ENCODE measurements at regions not wholly inside any gene's neighbourhood (a gene's known extent, or its start where the extent isn't known, plus 50 kb on each side); places are given as distances from the start of the nearest gene placed in this dataset.

DNA sequence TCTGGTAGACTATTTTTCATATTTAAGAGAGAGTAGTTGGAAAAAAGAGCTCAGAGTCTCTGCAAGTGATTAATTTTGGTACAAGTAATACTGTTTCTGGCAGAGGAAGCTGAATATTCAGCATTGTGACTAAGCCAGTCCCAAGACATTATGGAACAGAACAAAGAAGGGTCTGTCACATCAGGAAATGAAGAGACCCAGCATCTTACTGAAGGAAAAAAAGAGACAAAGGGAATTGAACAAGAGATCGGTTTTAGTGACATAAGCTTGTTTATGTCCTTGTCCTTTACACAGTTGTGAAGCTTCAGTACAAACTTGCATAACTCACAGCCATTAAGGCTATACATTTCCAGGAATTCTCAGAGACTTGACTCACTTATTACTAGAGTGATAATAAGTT lies 568.5 kb upstream of the SLC8A1 start:
- TF ChIP-seq CTCF (IDR thresholded peaks at IDR 0.05; ENCODE audit: insufficient read depth, missing control alignments) = no peak
- FAIRE-seq (no peak), DNase-seq (ENCODE audit: insufficient read length, low spot score) (no peak)

DNA sequence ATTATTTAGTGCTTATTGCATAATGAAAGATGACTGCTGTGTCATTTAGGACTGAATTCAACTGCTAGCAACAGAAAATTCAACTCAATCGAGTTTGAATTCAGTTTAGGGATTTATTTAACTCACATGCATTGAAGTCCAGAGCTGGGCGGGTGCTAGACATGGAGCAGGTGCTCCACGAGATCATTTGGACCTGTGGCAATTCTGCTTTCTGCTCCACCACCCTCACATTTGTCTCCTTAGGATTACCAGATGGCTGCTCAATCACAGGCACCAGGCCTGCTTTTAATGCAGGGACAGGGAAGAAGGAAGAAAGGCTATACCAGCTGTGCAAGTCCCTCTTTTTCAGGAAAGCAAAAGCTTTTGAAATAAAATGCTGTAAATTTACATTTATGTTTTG lies 572.9 kb upstream of the SLC8A1 start:
- FAIRE-seq (no peak), DNase-seq (ENCODE audit: insufficient read length, low spot score) (no peak)
- no peak for TF ChIP-seq CTCF (IDR thresholded peaks at IDR 0.05; ENCODE audit: insufficient read depth, missing control alignments)

GRCh38 chr2:41026613-41027012 lies 574.7 kb upstream of the SLC8A1 start:
- TF ChIP-seq CTCF (IDR thresholded peaks at IDR 0.05; ENCODE audit: insufficient read depth, missing control alignments) = no peak
- FAIRE-seq (no peak), DNase-seq (ENCODE audit: insufficient read length, low spot score) (no peak)

GRCh38 chr2:41027095-41027494 lies 575.2 kb upstream of the SLC8A1 start:
- no peak for TF ChIP-seq CTCF (IDR thresholded peaks at IDR 0.05; ENCODE audit: insufficient read depth, missing control alignments)
- FAIRE-seq (peak; percentile 80), DNase-seq (ENCODE audit: insufficient read length, low spot score) (peak; percentile 9)

GRCh38 chr2:41031282-41031681 lies 579.4 kb upstream of the SLC8A1 start:
- TF ChIP-seq CTCF (IDR thresholded peaks at IDR 0.05; ENCODE audit: insufficient read depth, missing control alignments) = no peak
- FAIRE-seq = no peak
- DNase-seq (ENCODE audit: insufficient read length, low spot score) = no peak

DNA sequence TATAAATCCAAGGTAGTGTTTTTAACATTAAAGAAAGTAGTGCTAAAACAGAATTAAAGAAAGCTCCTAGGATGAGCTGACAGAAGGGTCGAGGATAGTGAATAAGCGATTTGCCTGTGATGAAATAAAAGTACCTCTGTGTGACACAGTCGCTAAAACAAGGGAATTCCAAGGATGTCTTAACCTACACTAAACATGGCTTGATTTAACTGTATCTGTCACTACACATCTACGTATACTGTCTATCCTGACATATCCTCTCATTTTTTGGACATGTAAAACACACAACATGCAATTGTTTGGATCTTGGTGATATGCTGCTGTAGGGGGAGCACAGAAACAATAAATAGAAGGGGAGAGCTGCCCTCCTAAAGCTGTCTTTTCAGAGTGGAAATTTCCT lies 580.8 kb upstream of the SLC8A1 start:
- DNase-seq (ENCODE audit: insufficient read length, low spot score) (no peak), FAIRE-seq (no peak)
- TF ChIP-seq CTCF (IDR thresholded peaks at IDR 0.05; ENCODE audit: insufficient read depth, missing control alignments) = no peak

GRCh38 chr2:41033127-41033526 lies 581.2 kb upstream of the SLC8A1 start:
- FAIRE-seq (no peak), DNase-seq (ENCODE audit: insufficient read length, low spot score) (no peak)
- TF ChIP-seq CTCF (IDR thresholded peaks at IDR 0.05; ENCODE audit: insufficient read depth, missing control alignments) = no peak

Measured in D721Med (cell line).